Fibroblast of the conjunctiva (primary cell): ENCODE measurements at regions not wholly inside any gene's neighbourhood (a gene's known extent, or its start where the extent isn't known, plus 50 kb on each side); places are given as distances from the start of the nearest gene placed in this dataset.
"Not testable (repeated sequence)": the region's sequence is repeated elsewhere in the genome, so short reads cannot be mapped to it uniquely, and the experiment has no call there.

Experiments
- DNase-seq: peaks from one replicate; pipeline ENCODE4 v3.0.0-alpha.2; 2010; ENCODE audit warnings: low read depth

DNA sequence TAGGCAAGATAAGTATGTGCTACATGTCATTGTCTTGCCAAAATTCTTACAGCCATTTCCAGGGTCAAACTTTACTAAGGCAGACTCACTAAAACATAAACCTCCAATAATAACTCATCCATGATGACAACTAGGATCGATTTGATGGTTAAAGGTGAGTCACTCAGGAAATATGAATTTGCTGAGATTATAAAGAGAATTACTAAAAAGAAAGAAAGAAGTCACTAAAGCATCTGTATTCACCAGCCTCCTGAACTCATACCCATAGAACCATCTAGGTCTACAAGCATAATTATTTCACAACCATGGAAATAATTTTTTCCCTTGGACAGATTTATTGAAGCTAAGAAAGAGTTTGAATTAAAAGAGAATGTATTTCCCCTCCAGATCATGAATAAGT lies 258.6 kb downstream of the TLE1 start:
- no peak for DNase-seq

DNA sequence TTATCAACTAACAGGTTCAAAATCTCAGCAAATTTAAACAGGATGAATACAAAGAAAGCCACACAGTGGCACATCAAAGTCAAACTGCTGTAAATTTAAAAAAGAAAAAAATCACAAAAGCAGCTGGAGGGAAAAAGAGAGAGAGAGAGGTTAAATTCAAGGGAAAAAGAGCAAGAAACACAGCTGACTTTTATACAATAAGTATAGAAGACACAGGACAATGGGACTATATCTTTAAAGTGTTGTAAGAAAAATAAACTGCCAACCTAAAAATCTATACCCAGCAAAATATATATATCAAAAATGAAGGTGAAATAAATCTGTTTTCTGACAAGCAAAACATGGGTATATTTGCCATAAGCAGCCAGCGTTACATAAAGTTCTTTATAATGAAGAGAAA lies 261.5 kb downstream of the TLE1 start:
- no peak for DNase-seq

DNA sequence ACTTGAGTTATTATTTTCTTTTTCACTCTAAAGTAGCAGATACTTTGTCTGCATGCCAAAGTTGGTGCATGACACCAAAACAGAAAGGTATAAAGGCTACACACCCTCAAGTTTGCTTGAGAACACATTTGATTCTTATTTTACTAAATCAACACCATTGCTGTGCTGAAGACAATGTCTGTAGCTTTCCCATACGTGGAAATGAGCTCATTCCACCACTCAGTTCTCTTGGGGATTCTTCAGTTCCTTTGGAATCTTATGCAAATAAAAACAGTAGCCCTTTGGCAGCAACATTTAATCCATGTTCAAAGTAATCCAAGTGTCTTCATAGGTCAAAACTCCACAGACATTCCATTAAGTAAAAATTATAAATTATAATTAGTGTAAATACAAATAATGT lies 264.9 kb downstream of the TLE1 start:
- DNase-seq = no peak

DNA sequence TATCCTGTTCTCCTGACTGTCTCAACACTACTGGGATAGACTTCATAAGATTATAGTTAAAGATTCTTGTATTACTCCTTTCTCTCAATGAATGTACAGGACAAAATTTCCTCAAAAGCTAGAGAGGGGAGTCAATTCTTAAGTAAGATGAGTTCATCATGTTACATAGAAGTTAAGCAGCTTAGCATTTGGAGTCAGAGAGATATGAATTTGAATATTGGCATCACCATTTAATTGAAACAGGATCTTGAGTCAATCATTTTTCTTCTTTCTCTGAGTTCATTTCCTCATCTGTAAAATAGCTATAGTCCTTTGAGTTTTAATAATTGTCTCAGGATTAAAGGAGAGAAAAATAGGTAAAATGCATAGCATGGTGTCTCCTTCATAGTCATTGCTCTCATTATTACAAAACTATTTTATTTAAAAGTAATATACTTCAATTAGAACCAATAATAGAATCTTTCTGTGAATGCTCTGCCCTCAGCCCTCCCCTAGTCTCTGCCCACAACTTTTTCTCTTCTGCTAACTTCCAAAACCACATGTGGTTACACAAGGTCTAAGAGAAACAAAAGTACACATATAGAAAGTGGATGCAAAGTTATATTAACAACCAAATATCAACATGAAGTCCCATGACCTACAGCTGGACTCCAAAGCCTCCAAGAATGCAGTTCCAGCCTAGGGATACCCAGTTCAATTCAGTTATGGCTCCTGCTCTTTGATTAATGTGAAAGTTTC lies 265.6 kb downstream of the TLE1 start:
- no peak for DNase-seq

DNA sequence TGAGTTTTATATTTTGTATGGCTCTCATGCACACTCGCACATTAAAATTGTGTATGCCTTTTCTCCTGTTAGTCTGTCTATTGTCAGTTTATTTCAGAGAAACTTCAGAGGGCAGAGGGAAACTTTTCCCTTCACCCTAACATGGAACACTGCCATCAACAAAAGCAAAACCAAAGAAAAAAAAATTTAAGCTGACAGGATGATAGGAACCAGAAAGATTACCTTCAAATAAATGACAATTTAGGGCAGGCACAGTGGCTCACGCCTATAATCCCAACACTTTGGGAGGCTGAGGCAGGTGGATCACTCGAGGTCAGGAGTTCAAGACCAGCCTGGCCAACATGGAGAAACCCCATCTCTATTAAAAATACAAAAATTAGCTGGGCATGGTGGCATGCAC lies 268.3 kb downstream of the TLE1 start:
- DNase-seq = not testable (repeated sequence)

DNA sequence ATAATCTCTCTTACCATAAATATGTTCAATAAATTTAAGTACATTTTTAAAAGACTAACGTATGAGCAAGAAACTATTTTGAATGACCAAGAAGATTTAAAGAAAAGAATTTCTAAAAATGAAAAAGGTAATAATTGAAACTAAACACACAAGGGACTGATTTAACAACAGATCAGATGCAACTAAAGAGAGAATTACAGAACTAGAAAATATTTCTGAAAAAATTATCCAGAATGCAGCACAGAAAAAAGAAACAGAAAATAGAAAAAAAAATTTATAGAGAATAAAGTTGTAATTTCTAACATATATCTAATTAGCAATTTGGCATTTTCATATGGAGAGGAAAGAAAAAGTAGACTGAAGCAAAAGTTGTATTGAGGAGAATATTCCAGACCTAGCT lies 269.3 kb downstream of the TLE1 start:
- DNase-seq = no peak

DNA sequence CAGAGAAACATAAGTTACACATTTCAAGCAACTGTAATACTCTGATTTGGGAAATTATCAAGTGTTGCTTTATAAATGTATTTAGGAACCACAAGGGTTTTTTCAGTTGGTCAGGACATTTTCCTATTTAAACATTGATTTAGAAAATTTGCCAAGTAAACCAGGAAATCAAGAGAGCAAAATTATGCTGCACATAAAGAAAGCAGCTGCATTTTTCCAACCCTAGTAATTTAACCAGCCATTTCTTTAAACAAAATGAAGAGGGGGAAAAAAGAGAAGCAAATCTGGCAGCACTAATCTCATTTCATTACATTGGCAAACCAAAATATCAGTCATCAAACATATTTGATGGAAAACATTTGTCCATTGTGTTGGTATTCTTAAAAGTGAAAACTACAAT lies 271.4 kb downstream of the TLE1 start:
- DNase-seq = no peak

DNA sequence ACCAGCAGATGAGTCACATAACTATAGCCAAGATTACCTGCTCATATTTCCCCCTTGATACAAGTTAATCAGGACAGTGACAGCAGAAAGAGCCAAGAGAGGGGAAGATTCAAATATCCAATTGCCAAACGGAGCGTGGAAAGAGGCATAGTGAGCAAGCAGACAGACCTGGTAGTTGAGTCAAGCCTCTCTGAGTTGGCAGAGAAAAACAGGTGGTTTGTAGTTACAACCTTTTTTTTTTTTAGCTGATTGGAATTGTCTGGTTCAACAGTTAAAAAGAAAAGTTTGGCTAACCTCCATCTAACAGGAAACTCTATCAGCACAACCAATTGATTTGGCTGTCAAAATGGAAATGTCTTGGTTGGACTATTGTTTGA lies 272.1 kb downstream of the TLE1 start:
- no peak for DNase-seq

DNA sequence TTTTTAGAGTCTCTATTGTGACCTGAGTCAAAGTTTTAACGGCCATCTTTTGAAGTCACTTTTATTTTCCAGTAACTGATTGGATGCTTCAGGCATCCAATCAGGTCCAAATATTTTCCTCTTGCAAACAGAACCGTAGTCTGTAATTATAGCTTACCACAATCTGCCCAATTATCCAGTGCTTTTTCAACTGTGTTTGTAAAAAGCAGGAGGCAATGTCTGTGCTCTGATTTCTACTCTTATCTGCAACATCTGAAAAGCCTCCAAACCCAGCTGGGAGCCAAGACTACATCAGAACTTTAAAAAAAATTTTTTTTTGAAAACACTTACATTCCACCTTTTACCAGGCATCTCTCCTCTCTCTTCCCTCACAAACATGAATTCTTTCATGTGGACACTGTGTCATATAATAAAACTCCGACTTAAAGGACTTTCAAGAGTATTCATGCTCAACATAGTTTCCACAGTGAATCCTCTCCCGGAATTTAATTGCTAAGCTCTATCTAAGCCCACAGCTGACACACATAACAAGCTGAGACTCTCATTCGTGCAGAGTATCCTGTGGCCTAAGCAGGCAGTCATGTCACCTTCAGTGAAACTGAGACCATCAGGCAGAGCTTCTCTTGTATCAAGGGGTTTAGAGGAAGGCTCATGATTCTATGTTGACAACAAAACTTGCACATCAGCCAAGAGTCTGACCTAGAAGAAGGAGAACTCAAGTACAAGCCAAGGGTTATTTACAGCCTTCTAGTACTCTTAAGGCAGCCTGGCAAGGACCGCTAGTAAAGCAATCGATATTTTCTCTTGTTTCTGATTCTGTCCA lies 272.7 kb downstream of the TLE1 start:
- no peak for DNase-seq

DNA sequence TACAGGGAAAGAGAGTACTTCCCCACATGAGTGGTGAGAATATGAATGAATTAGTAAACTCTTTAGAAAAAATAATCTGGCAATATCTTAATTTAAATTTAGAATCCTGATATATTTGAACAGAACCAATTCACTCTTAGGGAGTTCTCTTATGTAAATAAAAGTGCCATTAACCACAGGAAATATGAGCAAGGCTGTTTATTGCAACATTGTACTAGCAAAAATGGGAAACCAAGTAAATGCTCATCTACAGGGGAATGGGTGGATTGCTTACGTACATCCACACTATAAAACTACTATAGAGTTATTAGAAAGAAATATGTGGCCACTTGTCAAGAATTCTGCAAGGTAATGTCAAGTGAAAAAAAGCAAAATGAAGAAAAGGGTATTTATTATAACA lies 274.5 kb downstream of the TLE1 start:
- DNase-seq = no peak

DNA sequence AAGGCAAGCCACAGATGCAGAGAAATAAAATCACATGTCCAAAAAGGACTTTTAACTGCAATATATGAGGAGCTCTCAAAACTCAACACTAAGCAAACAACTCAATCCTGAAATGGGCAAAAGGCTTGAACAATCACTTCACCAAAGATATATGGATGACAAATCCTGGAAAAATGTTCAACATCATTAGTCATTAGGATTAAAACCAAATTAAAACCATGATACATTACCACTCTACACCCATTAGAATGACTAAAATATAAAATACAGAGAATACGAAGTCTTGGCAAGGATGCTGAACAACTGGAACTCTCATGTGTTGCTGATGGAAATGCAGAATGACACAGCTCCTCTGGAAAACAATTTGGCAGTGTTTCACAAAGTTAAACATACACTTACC lies 277.4 kb downstream of the TLE1 start:
- DNase-seq = no peak

DNA sequence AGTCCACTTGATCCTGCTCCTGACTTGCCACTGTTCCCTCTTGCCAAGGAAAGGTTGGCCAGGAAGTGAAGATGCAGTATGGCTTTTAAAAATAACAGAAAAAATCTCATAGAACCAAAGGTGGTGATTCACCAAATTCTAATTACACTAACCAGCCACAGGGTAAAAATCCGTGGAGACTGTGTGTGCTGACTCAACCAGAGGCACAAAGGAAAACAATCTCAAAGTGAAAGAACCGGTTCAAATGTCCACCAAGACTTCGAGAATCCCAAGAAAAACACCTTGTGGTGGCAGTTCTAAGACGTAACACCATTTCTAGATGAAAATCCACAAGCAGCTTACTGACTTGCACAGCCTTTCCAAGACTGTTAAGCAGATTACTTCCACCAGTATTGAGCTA lies 279.1 kb downstream of the TLE1 start:
- no peak for DNase-seq

DNA sequence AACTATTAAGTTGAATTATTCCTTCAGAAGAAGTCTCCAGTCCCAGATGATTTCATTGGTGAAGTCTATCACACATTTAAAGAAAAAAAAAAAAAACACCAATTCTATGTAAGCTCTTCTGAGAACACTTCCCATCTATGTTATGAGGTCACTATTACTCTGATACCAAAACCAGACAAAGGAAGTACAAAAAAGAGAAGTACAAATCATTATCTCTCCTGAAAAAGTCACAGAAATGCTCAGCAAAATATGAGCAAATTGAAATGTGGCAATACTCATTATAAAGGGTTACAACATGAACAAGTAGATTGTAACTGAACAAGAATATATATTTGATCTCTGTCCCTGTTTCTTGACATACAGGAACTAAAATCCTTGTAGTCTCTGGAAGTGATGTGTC lies 280.4 kb downstream of the TLE1 start:
- DNase-seq = no peak

DNA sequence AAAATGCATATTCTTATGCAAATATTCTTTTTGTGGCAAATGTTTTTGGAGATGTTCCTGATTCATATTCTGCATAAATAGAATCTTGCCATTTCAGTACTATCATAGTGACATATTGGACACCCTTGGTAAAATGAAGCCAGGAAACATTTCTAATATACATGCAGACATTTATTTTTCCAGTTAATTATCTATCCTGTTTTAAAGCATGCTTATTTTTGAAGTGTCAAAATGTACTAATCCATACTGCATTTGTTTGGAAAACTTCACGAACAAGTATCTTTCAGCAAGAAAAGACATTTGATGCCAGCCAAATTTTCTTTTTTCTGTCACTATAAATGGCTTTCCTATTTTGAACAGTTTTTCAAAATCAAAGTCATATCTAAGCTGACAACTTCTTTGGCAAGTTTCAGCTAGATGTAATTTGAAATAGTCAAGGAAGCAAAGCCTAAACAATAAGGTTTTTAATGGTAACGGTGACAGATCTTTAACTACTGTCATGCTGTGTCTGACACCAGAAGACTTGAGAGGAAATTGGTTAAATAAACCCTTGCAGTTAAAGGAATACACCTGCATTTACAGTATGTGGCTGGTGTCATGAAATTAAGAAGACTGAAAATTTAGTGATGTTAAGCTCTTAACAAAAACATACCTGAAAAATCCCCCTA lies 284.3 kb downstream of the TLE1 start:
- DNase-seq = no peak

DNA sequence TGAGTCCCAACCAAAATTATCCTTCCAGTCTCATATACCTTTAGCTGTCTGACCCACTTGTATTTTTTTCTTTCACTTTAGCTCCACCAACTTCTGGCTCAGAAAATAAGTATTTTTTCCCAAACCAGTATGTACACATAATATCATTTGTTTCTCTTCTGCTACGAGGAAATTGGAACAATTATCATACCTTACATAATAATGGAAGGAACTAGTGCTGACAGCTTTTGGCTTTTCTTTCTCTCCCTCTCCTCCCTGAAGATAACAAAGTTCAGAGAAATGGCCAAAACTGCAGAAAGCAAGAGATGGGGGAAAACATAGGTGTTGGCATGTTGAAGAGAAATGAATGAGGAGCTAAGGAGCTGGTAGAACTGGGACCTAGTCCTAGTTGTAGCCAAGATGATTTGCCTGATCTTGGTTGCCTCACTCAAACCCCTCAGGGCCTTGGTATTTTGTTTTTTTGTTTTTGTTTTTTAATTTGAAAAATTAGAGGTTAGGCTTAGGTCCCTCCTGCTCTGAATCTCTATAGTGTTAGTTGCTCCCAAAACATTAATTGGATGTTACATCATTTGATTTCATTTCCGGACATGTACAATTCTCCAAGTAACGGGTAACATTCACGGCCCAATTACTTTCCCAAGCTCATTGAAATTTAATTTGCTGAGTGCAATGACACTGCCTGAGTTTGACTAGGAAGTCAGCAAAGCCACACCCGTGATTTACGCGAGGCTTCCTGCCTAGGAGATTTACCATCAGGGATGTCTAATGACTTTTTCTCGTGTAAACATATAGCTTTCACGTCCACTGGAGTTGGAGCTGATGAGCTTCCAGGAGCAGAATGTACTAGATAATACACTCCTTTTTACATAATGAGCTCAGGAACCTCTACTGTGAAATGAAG lies 291.6 kb downstream of the TLE1 start:
- no peak for DNase-seq

DNA sequence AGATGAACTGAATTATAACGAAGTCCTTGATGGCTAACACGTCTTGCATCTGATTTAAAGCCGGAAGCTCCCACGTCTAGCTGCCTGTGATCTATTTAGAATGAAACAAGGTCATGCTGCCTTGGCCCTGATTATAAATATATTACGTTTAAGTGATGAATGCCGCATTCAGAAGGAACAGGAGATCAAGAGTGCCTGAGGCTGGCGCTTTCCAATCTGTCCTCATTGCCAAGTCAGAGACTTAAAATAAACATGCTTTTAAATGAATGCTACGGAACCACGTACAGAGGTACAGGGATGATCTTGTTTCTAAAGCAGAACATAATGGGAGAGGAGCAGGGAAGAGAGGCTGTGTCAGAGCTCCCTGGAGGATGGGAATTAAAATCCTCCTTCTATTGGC lies 292.8 kb downstream of the TLE1 start:
- DNase-seq = no peak

DNA sequence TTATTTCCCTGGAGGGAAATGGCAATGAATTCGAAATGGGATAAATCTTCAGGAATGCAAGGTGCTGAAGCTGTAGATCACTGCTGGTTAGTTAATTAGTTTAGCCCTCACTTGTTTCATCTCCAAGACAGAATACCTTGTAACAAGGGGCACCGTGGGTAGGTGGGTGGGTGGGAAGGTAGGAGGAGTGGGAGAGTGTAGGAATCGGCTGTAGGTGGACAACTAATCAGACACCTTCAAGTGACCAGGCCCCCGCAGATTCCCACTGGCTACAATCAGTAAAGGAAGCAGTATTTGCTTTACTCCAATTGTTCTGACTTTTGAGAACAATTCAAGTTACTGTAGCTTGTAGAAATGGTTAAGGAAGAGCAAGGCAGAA lies 293.7 kb downstream of the TLE1 start:
- no peak for DNase-seq

DNA sequence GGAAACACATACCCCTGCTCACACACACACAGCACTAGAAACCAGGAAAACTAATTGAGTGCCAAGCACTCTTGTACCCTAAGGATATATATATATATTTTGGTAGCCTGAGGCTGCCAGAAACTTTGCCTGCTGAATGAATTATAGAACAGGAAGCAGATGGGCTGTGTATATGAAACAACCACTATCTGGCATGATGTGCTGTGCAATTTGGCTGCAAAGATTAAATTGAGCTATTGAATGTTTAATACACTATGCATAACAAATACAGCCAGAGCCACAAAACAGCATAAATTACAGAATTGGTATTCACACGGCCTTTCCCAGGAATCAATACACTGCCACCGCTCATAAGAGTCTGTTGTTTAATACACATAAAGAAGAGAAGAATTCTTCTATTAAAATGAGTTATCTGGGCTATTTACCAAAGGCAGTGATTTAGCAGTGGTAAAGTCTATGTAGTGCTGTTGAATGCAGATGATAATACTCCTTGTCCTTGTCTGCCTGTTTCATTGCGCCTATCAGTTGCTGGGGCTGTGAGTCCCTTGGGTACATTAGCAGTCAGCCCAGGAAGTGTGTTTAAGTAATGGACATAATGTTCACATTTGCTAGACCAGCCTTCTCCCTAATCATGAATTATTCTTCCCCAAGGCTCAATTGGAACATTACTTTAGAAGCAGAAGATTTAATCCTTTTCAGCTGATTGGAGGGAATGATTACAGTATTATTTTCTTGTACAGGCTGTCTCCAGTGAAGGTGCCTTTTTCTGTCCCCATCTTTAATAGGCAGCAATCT lies 294.3 kb downstream of the TLE1 start:
- no peak for DNase-seq

DNA sequence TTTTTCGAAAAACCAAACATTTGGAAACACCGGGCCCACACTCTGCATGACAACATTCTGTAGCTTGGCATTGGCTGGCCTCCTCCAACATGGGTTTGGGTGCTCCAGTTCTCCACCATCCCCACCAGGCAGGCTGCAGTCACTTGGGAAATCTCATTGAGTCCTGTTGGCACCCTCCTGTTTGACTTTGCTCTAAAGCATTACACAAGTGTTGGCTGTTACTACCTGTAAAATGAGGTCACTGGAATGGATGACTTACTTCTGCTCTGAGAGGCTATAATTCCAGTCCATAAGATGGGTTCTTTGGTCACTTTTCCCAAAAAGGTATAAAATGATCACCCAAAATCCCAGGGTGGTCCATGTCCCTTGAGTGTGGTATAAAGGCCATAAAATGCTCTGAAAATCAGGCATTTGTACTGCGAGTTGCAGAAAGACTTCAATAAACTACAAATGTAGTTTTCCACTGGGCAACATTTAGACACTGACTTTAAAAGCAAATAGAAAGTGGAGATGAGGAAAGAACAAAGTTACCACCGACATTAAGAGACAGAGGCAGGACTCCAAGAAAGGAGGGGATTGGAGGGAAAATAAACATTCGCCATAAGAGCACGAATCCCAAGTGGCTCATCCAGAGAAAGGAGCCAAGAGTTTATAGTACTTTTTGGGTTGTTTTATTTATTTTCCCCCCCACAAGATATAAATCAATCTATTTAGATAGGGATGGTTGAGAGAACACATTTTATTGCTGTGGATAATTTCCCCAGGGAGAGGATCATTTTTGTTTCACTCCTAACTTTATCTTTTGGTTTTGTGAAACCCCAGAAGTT lies 295.1 kb downstream of the TLE1 start:
- peak; percentile 17 for DNase-seq

DNA sequence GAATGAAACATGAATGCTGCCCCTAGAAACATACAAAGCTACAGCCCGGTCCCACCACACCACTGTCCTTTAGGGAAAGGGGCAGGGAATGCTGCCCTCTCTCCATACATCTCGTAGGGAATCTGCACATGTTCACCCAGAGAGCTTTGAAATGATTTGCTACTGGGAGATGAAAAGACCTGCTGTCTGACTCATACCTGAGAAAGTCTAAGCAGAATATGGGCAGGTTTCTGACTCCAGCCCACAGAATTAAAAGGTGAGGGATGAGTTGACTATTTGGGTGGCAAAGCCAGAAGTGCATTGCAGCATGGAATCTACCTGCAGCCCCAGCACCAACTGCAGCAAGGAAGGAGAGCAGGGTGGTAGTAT lies 297.9 kb downstream of the TLE1 start:
- no peak for DNase-seq
